ENCODE measurements at regions not wholly inside any gene's neighbourhood (a gene's known extent, or its start where the extent isn't known, plus 50 kb on each side); places are given as distances from the start of the nearest gene placed in this dataset.

- TF ChIP-seq TCF7L2 (IDR thresholded peaks at IDR 0.05; ENCODE audit: low read depth, low read length) (no peak), POLR2AphosphoS5 (IDR thresholded peaks at IDR 0.05; ENCODE audit: low read depth, low read length) (no peak), CTCF (IDR thresholded peaks at IDR 0.05) (no peak)
These were observed 63.2 kb upstream of the RFX8 start for GRCh38 chr2:101538076-101538475.
